NCI-H1436 treated with DMSO at 0.1 percent for 48 hours (cell line): ENCODE measurements at regions not wholly inside any gene's neighbourhood (a gene's known extent, or its start where the extent isn't known, plus 50 kb on each side); places are given as distances from the start of the nearest gene placed in this dataset.

ENCODE experiments used
- DNase-seq: peaks from one replicate; lab custom pipeline; 2025; lab: John Stamatoyannopoulos, UW

- no peak for DNase-seq
Observed at GRCh38 chr16:80300876-80301275, 239.9 kb upstream of the DYNLRB2 start.

GRCh38 chr16:80300456-80300855 lies 240.3 kb upstream of the DYNLRB2 start:
- DNase-seq = no peak

- DNase-seq = no peak
Observed at GRCh38 chr16:80299416-80299815, 241.4 kb upstream of the DYNLRB2 start.

GRCh38 chr16:80298676-80299075 lies 242.1 kb upstream of the DYNLRB2 start:
- DNase-seq = no peak

- no peak for DNase-seq
Observed at GRCh38 chr16:80296034-80296433, 244.8 kb upstream of the DYNLRB2 start.

- no peak for DNase-seq
Observed at GRCh38 chr16:80294172-80294571, 246.6 kb upstream of the DYNLRB2 start.

- DNase-seq = no peak
Observed at GRCh38 chr16:80288616-80289015, 252.2 kb upstream of the DYNLRB2 start.

- no peak for DNase-seq
Observed at GRCh38 chr16:80287674-80288073, 253.1 kb upstream of the DYNLRB2 start.

GRCh38 chr16:80285104-80285503 lies 255.7 kb upstream of the DYNLRB2 start:
- DNase-seq = no peak

- no peak for DNase-seq
Observed at GRCh38 chr16:80283466-80284392, 257.1 kb upstream of the DYNLRB2 start.

- DNase-seq = no peak
Observed at GRCh38 chr16:80280557-80280956, 260.2 kb upstream of the DYNLRB2 start.

GRCh38 chr16:80279656-80280055 lies 261.1 kb upstream of the DYNLRB2 start:
- no peak for DNase-seq

- no peak for DNase-seq
Observed at GRCh38 chr16:80277182-80277581, 263.6 kb upstream of the DYNLRB2 start.

GRCh38 chr16:80274576-80275191 lies 266.1 kb upstream of the DYNLRB2 start:
- no peak for DNase-seq

GRCh38 chr16:80273635-80274538 lies 266.9 kb upstream of the DYNLRB2 start:
- DNase-seq = no peak

- DNase-seq = no peak
Observed at GRCh38 chr16:80265624-80266306, 275.0 kb upstream of the DYNLRB2 start.

- no peak for DNase-seq
Observed at GRCh38 chr16:80263848-80264694, 276.7 kb upstream of the DYNLRB2 start.

- DNase-seq = no peak
Observed at GRCh38 chr16:80263181-80263823, 277.5 kb upstream of the DYNLRB2 start.

- no peak for DNase-seq
Observed at GRCh38 chr16:80260906-80261311, 279.9 kb upstream of the DYNLRB2 start.

GRCh38 chr16:80259290-80259805 lies 281.4 kb upstream of the DYNLRB2 start:
- no peak for DNase-seq
